ENCODE measurements at regions not wholly inside any gene's neighbourhood (a gene's known extent, or its start where the extent isn't known, plus 50 kb on each side); places are given as distances from the start of the nearest gene placed in this dataset.

- Mint-ChIP-seq H3K27ac (no peak overlapping the region), H3K27me3 (no peaks in the 10 kb centered on the region), H3K36me3 (no peaks in the 10 kb centered on the region), H3K4me1 (peaks cover 0 to 1% (median 0%) of the 10 kb centered on the region in 3 donors), H3K4me3 (no peak overlapping the region), H3K9me3 (peaks cover 3 to 11% (median 6%) of the 10 kb centered on the region in 3 donors)
- no peaks in the 10 kb centered on the region for H3K9me3 ChIP-seq
- CTCF ChIA-PET: no interaction called here
- no peaks in the 10 kb centered on the region for H3K4me1 ChIP-seq (ENCODE audit: control insufficient read depth in 1 of 2, extremely low read depth in 1 of 2, insufficient read depth in 2 of 2, low read length in 2 of 2)
- 73% methylated on average over 2 of the region's 2 CpGs for WGBS (ENCODE audit: insufficient coverage)
- no peaks in the 10 kb centered on the region for H3K36me3 ChIP-seq (ENCODE audit: control insufficient read depth in 2 of 2, extremely low read depth in 1 of 2, insufficient read depth in 1 of 2, low read length in 1 of 2)
- POLR2A ChIA-PET: interaction anchor here in 1 of 2 donors (0.6 kb wide), 1 partner anchor 1305 kb away, joined by 3 read pairs; no protein-coding TSS in a partner anchor
- H3K27ac ChIP-seq (ENCODE audit: low read length): no peak overlapping the region
- H3K4me3 ChIP-seq (ENCODE audit: control insufficient read depth in 1 of 2, extremely low read depth in 1 of 2, low read length in 1 of 2): no peak overlapping the region
- no peaks in the 10 kb centered on the region for H3K27me3 ChIP-seq (replicated peaks in 1 of 2; ENCODE audit: control insufficient read depth in 2 of 2, extremely low read depth in 1 of 2, insufficient read depth in 2 of 2, low read length in 1 of 2)
- no peak for ATAC-seq (replicated peaks in 1 of 4)
- DNase-seq: no peak
Observed at GRCh38 chr6:141744194-141744925, 388.4 kb upstream of the GJE1 start.

DNA sequence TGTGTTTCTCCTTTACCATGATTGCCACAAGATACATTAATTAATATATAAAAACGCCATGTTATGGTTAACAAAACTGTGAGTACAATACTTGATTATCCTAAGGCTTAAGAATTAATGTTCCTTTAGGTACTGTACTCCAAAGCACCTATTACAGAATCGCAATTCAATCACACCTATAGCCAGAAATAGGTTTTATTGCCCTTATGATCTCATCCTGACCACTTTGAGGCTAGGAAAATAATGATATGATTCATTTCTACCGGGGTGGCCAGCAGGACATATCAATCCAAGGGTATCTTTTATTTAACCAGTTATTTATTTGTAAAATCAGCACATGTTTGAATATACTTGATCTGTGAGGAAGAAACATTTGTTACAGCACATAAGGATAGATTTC, 396.6 kb upstream of the GJE1 start:
- H3K27ac Mint-ChIP-seq: no peak overlapping the region
- no peak overlapping the region for H3K4me3 ChIP-seq (ENCODE audit: control insufficient read depth in 1 of 2, extremely low read depth in 1 of 2, low read length in 1 of 2)
- no peak for DNase-seq
- no CpG with 5 or more reads among the region's 3 CpGs for WGBS (ENCODE audit: insufficient coverage)
- no peak overlapping the region for H3K4me3 Mint-ChIP-seq
- no peak overlapping the region for H3K27ac ChIP-seq (ENCODE audit: low read length)
- no peaks in the 10 kb centered on the region for H3K9me3 Mint-ChIP-seq
- no peaks in the 10 kb centered on the region for H3K9me3 ChIP-seq
- no peaks in the 10 kb centered on the region for H3K36me3 Mint-ChIP-seq
- H3K27me3 Mint-ChIP-seq: no peaks in the 10 kb centered on the region
- no peaks in the 10 kb centered on the region for H3K4me1 ChIP-seq (ENCODE audit: control insufficient read depth in 1 of 2, extremely low read depth in 1 of 2, insufficient read depth in 2 of 2, low read length in 2 of 2)
- POLR2A ChIA-PET: no interaction called here
- ATAC-seq (replicated peaks in 1 of 4): no peak
- no peaks in the 10 kb centered on the region for H3K4me1 Mint-ChIP-seq
- H3K27me3 ChIP-seq (replicated peaks in 1 of 2; ENCODE audit: control insufficient read depth in 2 of 2, extremely low read depth in 1 of 2, insufficient read depth in 2 of 2, low read length in 1 of 2): no peaks in the 10 kb centered on the region
- no peaks in the 10 kb centered on the region for H3K36me3 ChIP-seq (ENCODE audit: control insufficient read depth in 2 of 2, extremely low read depth in 1 of 2, insufficient read depth in 1 of 2, low read length in 1 of 2)
- CTCF ChIA-PET: interaction anchor here in 1 of 2 donors (1.1 kb wide), 1 partner anchor 14 kb away, joined by 3 read pairs; no protein-coding TSS in a partner anchor

DNA sequence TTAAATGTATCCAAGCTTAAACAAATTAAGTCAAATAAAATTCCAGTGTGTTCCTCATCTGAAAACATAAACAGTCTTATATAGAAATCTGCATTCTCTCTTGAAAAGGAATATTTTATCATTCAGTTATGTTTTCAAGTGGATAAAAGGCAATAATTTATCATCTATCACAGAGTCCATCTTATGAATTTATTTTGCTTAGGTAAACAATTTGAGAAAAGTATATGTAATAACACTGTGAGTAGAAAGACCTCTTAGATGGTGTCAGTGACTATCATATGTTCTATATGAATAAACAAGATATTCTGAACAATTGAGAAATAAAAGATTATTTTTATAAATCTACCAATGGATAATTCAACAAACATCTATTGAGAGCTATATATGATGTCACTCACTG, 397.6 kb upstream of the GJE1 start:
- no peak overlapping the region for H3K27ac ChIP-seq (ENCODE audit: low read length)
- Mint-ChIP-seq H3K27ac (no peak overlapping the region), H3K4me1 (no peaks in the 10 kb centered on the region), H3K9me3 (no peaks in the 10 kb centered on the region), H3K27me3 (no peaks in the 10 kb centered on the region), H3K36me3 (no peaks in the 10 kb centered on the region), H3K4me3 (no peak overlapping the region)
- CTCF ChIA-PET: no interaction called here
- DNase-seq (no peak), ATAC-seq (replicated peaks in 1 of 4) (no peak)
- H3K9me3 ChIP-seq: no peaks in the 10 kb centered on the region
- no peaks in the 10 kb centered on the region for H3K27me3 ChIP-seq (replicated peaks in 1 of 2; ENCODE audit: control insufficient read depth in 2 of 2, extremely low read depth in 1 of 2, insufficient read depth in 2 of 2, low read length in 1 of 2)
- no peak overlapping the region for H3K4me3 ChIP-seq (ENCODE audit: control insufficient read depth in 1 of 2, extremely low read depth in 1 of 2, low read length in 1 of 2)
- H3K4me1 ChIP-seq (ENCODE audit: control insufficient read depth in 1 of 2, extremely low read depth in 1 of 2, insufficient read depth in 2 of 2, low read length in 2 of 2): no peaks in the 10 kb centered on the region
- POLR2A ChIA-PET: no interaction called here
- no peaks in the 10 kb centered on the region for H3K36me3 ChIP-seq (ENCODE audit: control insufficient read depth in 2 of 2, extremely low read depth in 1 of 2, insufficient read depth in 1 of 2, low read length in 1 of 2)

- Histone ChIP-seq H3K4me3 (ENCODE audit: control insufficient read depth in 1 of 2, extremely low read depth in 1 of 2, low read length in 1 of 2) (no peak overlapping the region), H3K36me3 (ENCODE audit: control insufficient read depth in 2 of 2, extremely low read depth in 1 of 2, insufficient read depth in 1 of 2, low read length in 1 of 2) (no peaks in the 10 kb centered on the region), H3K4me1 (ENCODE audit: control insufficient read depth in 1 of 2, extremely low read depth in 1 of 2, insufficient read depth in 2 of 2, low read length in 2 of 2) (no peaks in the 10 kb centered on the region), H3K27ac (ENCODE audit: low read length) (no peak overlapping the region), H3K9me3 (no peaks in the 10 kb centered on the region), H3K27me3 (replicated peaks in 1 of 2; ENCODE audit: control insufficient read depth in 2 of 2, extremely low read depth in 1 of 2, insufficient read depth in 2 of 2, low read length in 1 of 2) (no peaks in the 10 kb centered on the region)
- H3K27me3 Mint-ChIP-seq: no peaks in the 10 kb centered on the region
- no peak overlapping the region for H3K27ac Mint-ChIP-seq
- WGBS (ENCODE audit: insufficient coverage): no CpG with 5 or more reads among the region's 2 CpGs
- CTCF ChIA-PET: no interaction called here
- H3K36me3 Mint-ChIP-seq: no peaks in the 10 kb centered on the region
- DNase-seq: no peak
- H3K9me3 Mint-ChIP-seq: no peaks in the 10 kb centered on the region
- no peak overlapping the region for H3K4me3 Mint-ChIP-seq
- no peak for ATAC-seq (replicated peaks in 1 of 4)
- no peaks in the 10 kb centered on the region for H3K4me1 Mint-ChIP-seq
- POLR2A ChIA-PET: interaction anchor here in 1 of 2 donors (0.6 kb wide), 1 partner anchor 22 kb away, joined by 3 read pairs; no protein-coding TSS in a partner anchor
Observed at GRCh38 chr6:141734071-141734840, 398.5 kb upstream of the GJE1 start.

- H3K4me3 ChIP-seq (ENCODE audit: control insufficient read depth in 1 of 2, extremely low read depth in 1 of 2, low read length in 1 of 2): no peak overlapping the region
- H3K4me3 Mint-ChIP-seq: no peak overlapping the region
- no peak overlapping the region for H3K27ac Mint-ChIP-seq
- DNase-seq (no peak), ATAC-seq (replicated peaks in 1 of 4) (no peak)
- H3K27ac ChIP-seq (ENCODE audit: low read length): no peak overlapping the region
- H3K9me3 ChIP-seq: no peaks in the 10 kb centered on the region
- WGBS (ENCODE audit: insufficient coverage): 50% methylated on average over 1 of the region's 2 CpGs
- H3K27me3 ChIP-seq (replicated peaks in 1 of 2; ENCODE audit: control insufficient read depth in 2 of 2, extremely low read depth in 1 of 2, insufficient read depth in 2 of 2, low read length in 1 of 2): no peaks in the 10 kb centered on the region
- no peaks in the 10 kb centered on the region for H3K36me3 ChIP-seq (ENCODE audit: control insufficient read depth in 2 of 2, extremely low read depth in 1 of 2, insufficient read depth in 1 of 2, low read length in 1 of 2)
- H3K4me1 Mint-ChIP-seq: peaks cover 0 to 2% (median 2%) of the 10 kb centered on the region in 3 donors
- ChIA-PET CTCF (no interaction called here), POLR2A (no interaction called here)
- no peaks in the 10 kb centered on the region for H3K9me3 Mint-ChIP-seq
- no peaks in the 10 kb centered on the region for H3K27me3 Mint-ChIP-seq
- H3K36me3 Mint-ChIP-seq: no peaks in the 10 kb centered on the region
- H3K4me1 ChIP-seq (ENCODE audit: control insufficient read depth in 1 of 2, extremely low read depth in 1 of 2, insufficient read depth in 2 of 2, low read length in 2 of 2): no peaks in the 10 kb centered on the region
Observed at GRCh38 chr6:141729146-141729545, 403.6 kb upstream of the GJE1 start.

DNA sequence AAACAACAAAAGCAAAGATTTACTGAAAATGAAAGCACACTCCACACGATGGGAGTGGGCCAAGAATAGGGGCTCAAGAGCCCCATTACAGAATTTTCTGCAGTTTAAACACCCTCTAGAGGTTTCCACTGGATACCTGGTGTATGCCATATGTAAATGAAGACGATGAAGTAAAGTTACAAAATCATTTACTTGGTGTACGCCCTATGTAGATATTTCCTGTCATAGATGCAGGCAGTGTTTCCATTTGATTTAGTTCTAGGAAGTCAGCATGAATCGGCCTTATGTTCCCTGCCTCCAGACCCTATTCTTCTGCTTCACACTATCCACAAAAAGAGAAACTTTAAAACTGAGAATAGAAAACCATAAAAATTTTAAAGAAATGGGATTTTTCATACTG, 404.4 kb upstream of the GJE1 start:
- Histone ChIP-seq H3K4me3 (ENCODE audit: control insufficient read depth in 1 of 2, extremely low read depth in 1 of 2, low read length in 1 of 2) (no peak overlapping the region), H3K9me3 (no peaks in the 10 kb centered on the region), H3K36me3 (ENCODE audit: control insufficient read depth in 2 of 2, extremely low read depth in 1 of 2, insufficient read depth in 1 of 2, low read length in 1 of 2) (no peaks in the 10 kb centered on the region), H3K27me3 (replicated peaks in 1 of 2; ENCODE audit: control insufficient read depth in 2 of 2, extremely low read depth in 1 of 2, insufficient read depth in 2 of 2, low read length in 1 of 2) (no peaks in the 10 kb centered on the region), H3K4me1 (ENCODE audit: control insufficient read depth in 1 of 2, extremely low read depth in 1 of 2, insufficient read depth in 2 of 2, low read length in 2 of 2) (no peaks in the 10 kb centered on the region), H3K27ac (ENCODE audit: low read length) (no peak overlapping the region)
- Mint-ChIP-seq H3K27ac (no peak overlapping the region), H3K9me3 (no peaks in the 10 kb centered on the region), H3K27me3 (no peaks in the 10 kb centered on the region), H3K4me3 (no peak overlapping the region), H3K4me1 (peaks cover 0 to 2% (median 2%) of the 10 kb centered on the region in 3 donors), H3K36me3 (no peaks in the 10 kb centered on the region)
- CTCF ChIA-PET: no interaction called here
- no CpG with 5 or more reads among the region's 4 CpGs for WGBS (ENCODE audit: insufficient coverage)
- DNase-seq (no peak), ATAC-seq (replicated peaks in 1 of 4) (no peak)
- POLR2A ChIA-PET: no interaction called here

All from T-cell (primary cell).